Body of pancreas (tissue), 4 donors: ENCODE measurements at regions not wholly inside any gene's neighbourhood (a gene's known extent, or its start where the extent isn't known, plus 50 kb on each side); places are given as distances from the start of the nearest gene placed in this dataset.

Experiments used
- ATAC-seq: fragments of 150-250 bp; one replicate; pipeline ENCODE4 v1.9.1; 2016
- DNase-seq, 4 donors: peaks; one replicate each; pipeline ENCODE4 v3.0.0-alpha.2; 2019
- H3K27ac ChIP-seq, 4 donors: fragments of 200-600 bp; sonication (generic); 1 replicate in 3 of 4; 2 replicates in 1 of 4; pipeline versions ENCODE4 v1.5.1 to v1.6.1; 2016 to 2019; ENCODE audit warnings: mild to moderate bottlenecking in 1 of 4, mixed read lengths in 1 of 4, moderate library complexity in 1 of 4
- H3K27me3 ChIP-seq, 2 donors: fragments of 200-600 bp; sonication (generic); one replicate each; pipeline ENCODE4 v1.6.0; 2016; ENCODE audit warnings: mild to moderate bottlenecking in 1 of 2
- H3K36me3 ChIP-seq, 2 donors: fragments of 200-600 bp; sonication (generic); replicated peaks in 1 of 2; 2 replicates each; pipeline ENCODE4 v1.5.1; 2016; ENCODE audit warnings: low read depth in 2 of 2; ENCODE audit not compliant: insufficient read depth in 1 of 2
- H3K4me1 ChIP-seq: fragments of 200-600 bp; sonication (generic); one replicate; pipeline ENCODE4 v1.6.0; 2016
- H3K4me3 ChIP-seq, 2 donors: fragments of 200-600 bp; sonication (generic); 1 replicate in 1 of 2; 2 replicates in 1 of 2; pipeline ENCODE4 v1.5.1; 2016 to 2019
- H3K9me3 ChIP-seq, 3 donors: fragments of 200-600 bp; sonication (generic); 1 replicate in 2 of 3; 2 replicates in 1 of 3; pipeline ENCODE4 v1.5.1; 2016
- POLR2A ChIP-seq, 3 donors: fragments of 450-650 bp; IDR thresholded peaks; one replicate each; pipeline ENCODE4 v1.6.1; 2016; ENCODE audit warnings: antibody characterized with exemption in 3 of 3, mild to moderate bottlenecking in 2 of 3
- WGBS, 2 donors: methylation state at CpG; one replicate each; pipeline ENCODE4 v1.1.5; 2017; 5-methylcytosine and 5-hydroxymethylcytosine counted together
- intact Hi-C: fragments of 100-400 bp; cut with DNase I; formaldehyde crosslinking; loops from one replicate; pipeline ENCODE4 v1.15.1; 2023
- TF ChIP-seq, protein P1 (sequence below), 7 experiments: fragments of 450-650 bp in 4 of 7; fragments of 200-600 bp in 3 of 7; sonication (generic) in 3 of 7; IDR thresholded peaks; one replicate each; pipeline ENCODE4 v1.5.1; 2016 to 2019; ENCODE audit warnings: antibody characterized with exemption in 7 of 7

DNA sequence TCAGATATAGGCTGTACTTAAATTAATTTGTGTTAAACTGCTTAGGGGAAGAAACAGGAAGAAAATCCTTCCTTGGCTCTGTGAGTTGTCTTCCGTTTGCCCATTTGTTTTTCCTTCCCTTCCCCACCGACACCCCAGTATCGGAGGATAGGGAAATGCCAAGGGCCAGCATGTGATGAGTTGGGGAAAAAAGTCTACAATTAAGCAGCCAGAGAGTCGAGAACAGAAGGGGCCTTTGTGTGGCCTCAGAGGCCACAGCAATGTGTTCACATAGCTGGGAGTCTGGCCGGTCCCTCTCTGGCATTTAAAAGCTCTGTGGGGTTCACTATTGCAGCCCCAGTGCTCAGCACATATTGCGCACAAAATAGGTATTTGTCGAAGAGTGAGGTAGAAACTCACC, 489.3 kb downstream of the MATN1 start:
- H3K36me3 ChIP-seq = no peaks in the 10 kb centered on the region
- H3K4me3 ChIP-seq = no peak overlapping the region
- H3K27ac ChIP-seq = no peak overlapping the region
- DNase-seq = no peak
- H3K9me3 ChIP-seq = no peaks in the 10 kb centered on the region
- ATAC-seq = no peak
- no peaks in the 10 kb centered on the region for H3K4me1 ChIP-seq
- intact Hi-C loops = no loop called here
- no peaks in the 10 kb centered on the region for H3K27me3 ChIP-seq
- WGBS, 2 donors = 55 to 64% methylated on average over 7 of the region's 7 CpGs
- no peak for TF ChIP-seq POLR2A (IDR thresholded peaks at IDR 0.05)
- TF ChIP-seq, protein P1, sequence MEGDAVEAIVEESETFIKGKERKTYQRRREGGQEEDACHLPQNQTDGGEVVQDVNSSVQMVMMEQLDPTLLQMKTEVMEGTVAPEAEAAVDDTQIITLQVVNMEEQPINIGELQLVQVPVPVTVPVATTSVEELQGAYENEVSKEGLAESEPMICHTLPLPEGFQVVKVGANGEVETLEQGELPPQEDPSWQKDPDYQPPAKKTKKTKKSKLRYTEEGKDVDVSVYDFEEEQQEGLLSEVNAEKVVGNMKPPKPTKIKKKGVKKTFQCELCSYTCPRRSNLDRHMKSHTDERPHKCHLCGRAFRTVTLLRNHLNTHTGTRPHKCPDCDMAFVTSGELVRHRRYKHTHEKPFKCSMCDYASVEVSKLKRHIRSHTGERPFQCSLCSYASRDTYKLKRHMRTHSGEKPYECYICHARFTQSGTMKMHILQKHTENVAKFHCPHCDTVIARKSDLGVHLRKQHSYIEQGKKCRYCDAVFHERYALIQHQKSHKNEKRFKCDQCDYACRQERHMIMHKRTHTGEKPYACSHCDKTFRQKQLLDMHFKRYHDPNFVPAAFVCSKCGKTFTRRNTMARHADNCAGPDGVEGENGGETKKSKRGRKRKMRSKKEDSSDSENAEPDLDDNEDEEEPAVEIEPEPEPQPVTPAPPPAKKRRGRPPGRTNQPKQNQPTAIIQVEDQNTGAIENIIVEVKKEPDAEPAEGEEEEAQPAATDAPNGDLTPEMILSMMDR (IDR thresholded peaks at IDR 0.05) = no peak

DNA sequence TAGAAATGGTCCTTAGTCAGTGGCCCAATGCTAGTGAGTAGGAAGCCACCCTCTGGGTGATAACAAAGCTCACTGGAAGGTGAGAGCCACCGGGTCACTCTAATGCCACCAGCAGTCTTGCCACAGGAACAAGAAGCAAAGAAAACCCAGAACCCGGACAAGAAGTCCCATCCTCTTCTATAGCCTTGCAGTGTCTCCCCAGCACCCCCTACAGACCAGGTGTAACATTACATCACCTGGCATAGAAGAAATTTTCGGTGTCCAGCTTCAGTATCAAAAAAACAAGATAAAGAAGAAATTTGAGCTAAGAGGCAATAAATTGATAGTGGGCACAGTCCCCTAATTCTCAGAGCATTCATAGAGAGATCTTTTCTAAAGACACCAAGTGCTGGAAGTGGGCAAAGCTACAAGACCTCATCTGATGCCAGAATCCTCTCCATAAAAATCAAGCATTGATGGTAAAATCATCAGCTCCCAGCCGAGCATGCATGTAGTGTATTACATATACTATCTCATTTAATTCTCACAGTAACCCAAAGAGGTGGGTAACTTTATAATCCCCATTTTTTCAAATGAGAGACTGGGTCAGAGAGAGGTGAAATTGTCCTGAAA, 491.0 kb downstream of the MATN1 start:
- 18% methylated on average over 4 of the region's 4 CpGs for WGBS, 2 donors
- no peak overlapping the region for H3K4me3 ChIP-seq
- H3K4me1 ChIP-seq = no peaks in the 10 kb centered on the region
- no peak overlapping the region for H3K27ac ChIP-seq
- no peaks in the 10 kb centered on the region for H3K9me3 ChIP-seq
- no peaks in the 10 kb centered on the region for H3K27me3 ChIP-seq
- ATAC-seq (no peak), DNase-seq (peak in 1 of 4 donors; percentile 8)
- TF ChIP-seq, protein P1 (IDR thresholded peaks at IDR 0.05) = peak; percentile 35 to 45 (median 38)
- TF ChIP-seq POLR2A (IDR thresholded peaks at IDR 0.05) = no peak
- H3K36me3 ChIP-seq = no peaks in the 10 kb centered on the region
- intact Hi-C loops = no loop called here

DNA sequence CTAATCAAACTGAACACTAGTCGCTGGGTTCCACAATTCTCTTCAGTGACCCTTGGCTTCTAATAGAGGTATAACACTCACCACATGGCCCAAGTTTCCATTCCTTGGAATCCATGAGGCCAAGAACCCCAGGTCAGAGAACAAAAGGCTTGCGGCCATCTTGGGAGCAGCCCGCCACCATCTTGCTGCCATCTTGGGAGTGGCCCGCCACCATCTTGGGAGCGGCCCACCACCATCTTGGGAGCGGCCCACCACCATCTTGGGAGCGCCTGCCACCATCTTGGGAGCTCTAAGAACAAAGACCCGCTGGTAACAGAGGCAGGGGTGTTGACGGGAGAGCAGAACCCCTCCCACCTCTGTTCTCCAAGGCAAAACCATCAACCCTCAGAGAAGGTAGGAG, 493.4 kb downstream of the MATN1 start:
- no peaks in the 10 kb centered on the region for H3K4me1 ChIP-seq
- H3K4me3 ChIP-seq = no peak overlapping the region
- DNase-seq = no peak
- TF ChIP-seq, protein P1 (IDR thresholded peaks at IDR 0.05) = no peak
- WGBS, 2 donors = 81 to 90% methylated on average over 8 to 9 of the region's 9 CpGs
- no peaks in the 10 kb centered on the region for H3K9me3 ChIP-seq
- intact Hi-C loops = no loop called here
- no peak for ATAC-seq
- H3K27me3 ChIP-seq = no peaks in the 10 kb centered on the region
- H3K36me3 ChIP-seq = no peaks in the 10 kb centered on the region
- H3K27ac ChIP-seq = no peak overlapping the region

DNA sequence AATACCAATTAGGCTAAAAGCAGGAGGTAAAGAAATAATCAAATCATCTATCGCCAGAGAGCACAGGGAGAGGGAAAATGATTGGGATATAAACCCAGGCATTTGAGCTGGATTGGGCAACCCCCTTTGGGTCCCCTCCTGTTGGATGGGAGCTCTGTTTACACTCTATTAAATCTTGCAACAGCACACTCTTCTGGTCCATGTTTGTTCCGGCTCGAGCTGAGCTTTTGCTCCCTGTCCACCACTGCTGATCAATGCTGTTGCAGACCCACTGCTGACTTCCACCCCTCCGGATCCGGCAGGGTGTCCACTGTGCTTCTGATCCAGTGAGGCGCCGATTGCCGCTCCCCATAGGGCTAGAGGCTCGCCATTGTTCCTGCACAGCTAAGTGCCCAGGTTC, 493.8 kb downstream of the MATN1 start:
- ATAC-seq (no peak), DNase-seq (no peak)
- intact Hi-C loops = no loop called here
- WGBS, 2 donors = 61 to 70% methylated on average over 9 of the region's 9 CpGs
- no peaks in the 10 kb centered on the region for H3K9me3 ChIP-seq
- no peaks in the 10 kb centered on the region for H3K27me3 ChIP-seq
- H3K27ac ChIP-seq = no peak overlapping the region
- no peaks in the 10 kb centered on the region for H3K4me1 ChIP-seq
- H3K4me3 ChIP-seq = no peak overlapping the region
- H3K36me3 ChIP-seq = no peaks in the 10 kb centered on the region
- TF ChIP-seq POLR2A (IDR thresholded peaks at IDR 0.05) = no peak
- TF ChIP-seq, protein P1 (IDR thresholded peaks at IDR 0.05) = no peak

DNA sequence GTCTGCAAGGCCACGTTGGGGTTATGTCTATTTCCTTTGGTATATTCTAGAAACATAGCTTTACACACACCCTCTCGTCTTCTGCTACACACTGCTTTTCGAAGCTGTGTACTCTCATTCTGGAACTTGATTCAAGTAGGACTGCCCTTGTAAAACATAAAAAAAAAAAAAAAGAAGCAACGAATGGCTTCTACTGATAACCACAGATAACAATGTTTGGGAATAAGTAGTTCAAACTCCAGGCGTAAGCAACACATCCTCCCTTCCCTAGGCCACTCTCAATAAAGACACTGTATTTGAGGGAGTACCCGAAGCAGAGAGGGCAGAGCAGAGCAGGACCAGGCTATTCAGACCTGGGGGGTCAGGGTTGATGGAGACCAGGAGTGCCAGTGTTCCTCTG, 496.7 kb downstream of the MATN1 start:
- no peaks in the 10 kb centered on the region for H3K4me1 ChIP-seq
- H3K27ac ChIP-seq = no peak overlapping the region
- no peaks in the 10 kb centered on the region for H3K9me3 ChIP-seq
- WGBS, 2 donors = 36 to 39% methylated on average over 6 of the region's 6 CpGs
- H3K36me3 ChIP-seq = no peaks in the 10 kb centered on the region
- TF ChIP-seq, protein P1 (IDR thresholded peaks at IDR 0.05) = no peak
- TF ChIP-seq POLR2A (IDR thresholded peaks at IDR 0.05) = no peak
- DNase-seq (no peak), ATAC-seq (no peak)
- intact Hi-C loops = no loop called here
- H3K27me3 ChIP-seq = no peaks in the 10 kb centered on the region
- H3K4me3 ChIP-seq = no peak overlapping the region
